ENCODE measurements at regions not wholly inside any gene's neighbourhood (a gene's known extent, or its start where the extent isn't known, plus 50 kb on each side); places are given as distances from the start of the nearest gene placed in this dataset.
"Not testable (repeated sequence)": the region's sequence is repeated elsewhere in the genome, so short reads cannot be mapped to it uniquely, and the experiment has no call there.

DNA sequence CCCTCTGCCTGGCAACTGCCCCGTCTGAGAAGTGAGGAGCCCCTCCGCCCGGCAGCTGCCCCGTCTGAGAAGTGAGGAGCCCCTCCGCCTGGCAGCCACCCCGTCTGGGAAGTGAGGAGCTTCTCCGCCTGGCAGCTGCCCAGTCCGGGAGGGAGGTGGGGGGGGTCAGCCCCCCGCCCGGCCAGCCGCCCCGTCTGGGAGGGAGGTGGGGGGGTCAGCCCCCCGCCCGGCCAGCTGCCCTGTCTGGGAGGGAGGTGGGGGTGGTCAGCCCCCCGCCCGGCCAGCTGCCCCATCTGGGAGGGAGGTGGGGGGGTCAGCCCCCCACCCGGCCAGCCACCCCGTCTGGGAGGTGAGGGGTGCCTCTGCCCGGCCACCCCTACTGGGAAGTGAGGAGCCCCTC, 167.8 kb upstream of the FGF16 start:
- not testable (repeated sequence) for TF ChIP-seq ELF4 (IDR thresholded peaks at IDR 0.05); LEF1 (IDR thresholded peaks at IDR 0.05; ENCODE audit: borderline replicate concordance); ZNF384 (IDR thresholded peaks at IDR 0.05); TARDBP (IDR thresholded peaks at IDR 0.05); FOXM1 (IDR thresholded peaks at IDR 0.05; ENCODE audit: borderline replicate concordance); L3MBTL2 (conservative IDR thresholded peaks at IDR 0.05); FOXK2 (IDR thresholded peaks at IDR 0.05)

Measured in HEK293T (cell line).